NCI-H748 treated with DMSO at 0.1 percent for 48 hours (cell line): ENCODE measurements at regions not wholly inside any gene's neighbourhood (a gene's known extent, or its start where the extent isn't known, plus 50 kb on each side); places are given as distances from the start of the nearest gene placed in this dataset.

Experiments
- DNase-seq: peaks from one replicate; lab custom pipeline; 2025; lab: John Stamatoyannopoulos, UW

- DNase-seq, result no peak
These were observed 115.5 kb downstream of the PAPOLA start for GRCh38 chr14:96617635-96618034.

- no peak for DNase-seq
These were observed 120.7 kb downstream of the PAPOLA start for GRCh38 chr14:96622926-96623325.

- no peak for DNase-seq
These were observed 121.7 kb downstream of the PAPOLA start for GRCh38 chr14:96623676-96624484.

- no peak for DNase-seq
These were observed 122.7 kb downstream of the PAPOLA start for GRCh38 chr14:96624661-96625425.

- DNase-seq, result no peak
These were observed 123.3 kb downstream of the PAPOLA start for GRCh38 chr14:96625426-96625985.

- DNase-seq, result no peak
These were observed 124.1 kb downstream of the PAPOLA start for GRCh38 chr14:96626121-96626768.

- DNase-seq, result no peak
These were observed 124.7 kb downstream of the PAPOLA start for GRCh38 chr14:96626916-96627315.

- DNase-seq, result no peak
These were observed 125.2 kb downstream of the PAPOLA start for GRCh38 chr14:96627386-96627785.

GRCh38 chr14:96627811-96628775 lies 125.9 kb downstream of the PAPOLA start:
- no peak for DNase-seq

GRCh38 chr14:96629082-96629481 lies 126.9 kb downstream of the PAPOLA start:
- DNase-seq, result no peak

GRCh38 chr14:96629558-96630222 lies 127.5 kb downstream of the PAPOLA start:
- no peak for DNase-seq

GRCh38 chr14:96630281-96630680 lies 128.1 kb downstream of the PAPOLA start:
- DNase-seq, result no peak

- DNase-seq, result no peak
These were observed 128.8 kb downstream of the PAPOLA start for GRCh38 chr14:96631030-96631429.

- no peak for DNase-seq
These were observed 129.6 kb downstream of the PAPOLA start for GRCh38 chr14:96631621-96632362.

- DNase-seq, result no peak
These were observed 130.2 kb downstream of the PAPOLA start for GRCh38 chr14:96632363-96632758.

GRCh38 chr14:96633096-96633495 lies 130.9 kb downstream of the PAPOLA start:
- DNase-seq, result no peak

- no peak for DNase-seq
These were observed 132.3 kb downstream of the PAPOLA start for GRCh38 chr14:96634481-96634880.

- DNase-seq, result no peak
These were observed 132.7 kb downstream of the PAPOLA start for GRCh38 chr14:96634896-96635295.

GRCh38 chr14:96635850-96636249 lies 133.7 kb downstream of the PAPOLA start:
- no peak for DNase-seq

- no peak for DNase-seq
These were observed 135.3 kb downstream of the PAPOLA start for GRCh38 chr14:96637521-96637920.
